Activated T-helper 9 cell treated with anti-CD3 and anti-CD28 coated beads, Interleukin-2, amount 50 U/mL, for 16 hours (primary cell): ENCODE measurements at regions not wholly inside any gene's neighbourhood (a gene's known extent, or its start where the extent isn't known, plus 50 kb on each side); places are given as distances from the start of the nearest gene placed in this dataset.

Experiments used
- DNase-seq: peaks from one replicate; pipeline ENCODE4 v3.0.0-alpha.2; 2020; ENCODE audit warnings: low read depth

DNA sequence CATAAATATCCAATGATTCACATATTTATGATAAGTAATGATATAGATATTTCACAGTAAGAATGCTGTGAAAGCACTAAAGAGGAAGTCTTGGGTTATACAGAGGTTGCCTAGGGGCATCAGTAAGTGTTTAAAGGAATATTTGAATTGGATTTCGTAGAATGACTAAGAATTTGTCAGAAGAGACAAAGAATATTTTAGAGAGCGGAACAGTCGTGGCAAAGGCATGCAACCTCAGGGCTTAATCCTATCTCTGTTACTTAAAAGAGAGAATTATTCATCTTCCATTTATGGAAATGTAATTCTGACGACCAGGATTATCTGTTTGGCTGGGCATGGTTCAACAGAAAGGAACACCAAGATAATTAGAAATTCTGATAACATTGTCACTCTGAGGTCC is 171.9 kb upstream of the NR5A2 start:
- DNase-seq: no peak

DNA sequence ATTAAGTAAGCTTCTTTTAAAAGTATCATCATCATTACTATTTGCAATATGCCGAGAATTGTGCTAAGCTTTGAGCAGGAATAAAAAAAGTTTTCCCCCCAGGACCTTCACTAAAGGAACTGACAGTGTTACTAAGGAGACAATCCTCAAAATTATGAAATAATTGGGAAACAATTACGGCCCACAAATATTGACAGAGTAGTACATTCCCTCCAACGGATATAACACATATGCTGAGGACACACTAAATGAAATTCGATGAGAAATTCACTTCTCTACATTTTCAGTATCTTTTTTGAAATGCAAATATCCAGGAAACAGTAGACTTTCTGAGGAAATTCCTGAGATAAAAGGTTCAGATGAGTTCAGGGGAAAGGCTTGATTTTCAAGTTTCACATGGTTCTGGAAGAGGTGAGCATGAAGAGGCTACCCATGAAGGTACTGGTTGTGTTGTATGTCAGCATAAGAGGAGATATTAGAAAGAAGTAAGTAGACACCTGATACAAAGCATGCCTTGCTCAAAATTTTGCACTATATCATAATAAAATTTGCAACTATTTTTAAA is 171.2 kb upstream of the NR5A2 start:
- no peak for DNase-seq

DNA sequence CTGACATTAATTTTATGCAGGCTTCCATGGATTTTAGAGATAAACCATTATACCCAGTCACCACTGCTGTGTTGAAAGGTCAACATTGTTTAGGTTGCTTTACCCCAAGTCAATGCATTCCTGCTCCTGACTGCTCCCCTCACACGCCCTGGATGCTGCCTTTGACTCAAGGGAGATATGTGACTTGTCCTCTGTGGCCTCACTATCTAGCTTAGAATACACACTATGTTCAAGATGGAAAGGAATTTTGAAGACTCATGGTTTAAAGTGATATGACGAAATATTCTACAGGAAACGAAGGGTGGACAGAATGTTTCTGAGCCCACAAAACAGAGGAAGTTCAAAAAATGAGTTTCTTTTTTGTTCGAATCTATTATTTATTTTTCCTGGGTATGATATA is 170.4 kb upstream of the NR5A2 start:
- DNase-seq: no peak

DNA sequence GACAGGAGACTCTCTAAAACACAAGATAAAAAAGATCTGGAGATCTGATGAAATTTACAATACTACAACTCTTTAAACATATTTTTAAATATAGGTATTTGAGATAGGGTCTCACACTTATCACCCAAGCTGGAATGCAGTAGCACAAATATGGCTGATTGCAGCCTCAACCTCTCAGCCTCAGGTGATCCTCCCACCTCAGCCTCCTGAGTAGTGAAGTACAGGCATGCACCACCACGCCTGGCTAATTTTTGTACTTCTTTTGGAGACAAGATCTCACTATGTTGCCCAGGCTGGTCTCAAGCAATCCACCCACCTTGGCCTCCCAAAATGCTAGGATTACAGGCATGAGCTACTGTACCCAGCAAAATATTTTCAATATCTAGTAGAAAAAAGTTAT is 170.0 kb upstream of the NR5A2 start:
- no peak for DNase-seq

DNA sequence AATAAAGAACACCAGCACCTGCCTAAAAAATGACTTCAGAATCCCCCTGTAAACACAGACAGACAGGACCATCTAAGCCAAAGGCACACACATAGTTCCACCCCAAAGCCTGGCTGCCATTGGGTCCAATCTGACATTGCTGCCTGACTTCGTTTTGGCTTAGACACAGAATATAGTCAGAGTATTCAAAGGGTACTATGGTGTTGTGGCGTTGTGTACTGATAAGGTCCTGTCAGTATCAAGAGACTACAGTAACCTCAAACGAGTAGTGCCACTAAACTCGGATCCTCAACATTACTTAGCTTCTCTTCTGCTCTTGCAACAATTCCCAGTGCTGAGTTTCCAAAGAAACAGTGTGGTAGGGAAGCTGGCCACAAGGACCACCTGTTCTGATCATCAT is 169.3 kb upstream of the NR5A2 start:
- DNase-seq: no peak

DNA sequence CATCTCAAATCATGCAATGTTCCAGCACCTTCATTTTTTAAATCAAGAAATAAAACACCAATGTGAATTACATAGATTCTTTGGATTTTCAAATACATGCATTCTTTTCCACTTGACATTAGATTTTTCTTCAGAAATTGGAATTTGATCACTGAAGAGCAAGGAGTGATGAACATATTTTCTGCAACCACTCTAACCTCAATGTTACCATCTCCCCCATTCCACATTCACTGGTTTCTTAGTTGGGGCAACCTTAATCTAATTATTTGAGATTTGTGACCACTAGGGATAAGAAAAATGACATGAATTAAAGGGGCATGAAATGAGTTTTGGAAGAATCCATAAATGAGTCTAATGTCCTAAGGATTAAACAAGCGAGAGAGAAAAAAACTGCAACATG is 168.7 kb upstream of the NR5A2 start:
- DNase-seq: no peak

DNA sequence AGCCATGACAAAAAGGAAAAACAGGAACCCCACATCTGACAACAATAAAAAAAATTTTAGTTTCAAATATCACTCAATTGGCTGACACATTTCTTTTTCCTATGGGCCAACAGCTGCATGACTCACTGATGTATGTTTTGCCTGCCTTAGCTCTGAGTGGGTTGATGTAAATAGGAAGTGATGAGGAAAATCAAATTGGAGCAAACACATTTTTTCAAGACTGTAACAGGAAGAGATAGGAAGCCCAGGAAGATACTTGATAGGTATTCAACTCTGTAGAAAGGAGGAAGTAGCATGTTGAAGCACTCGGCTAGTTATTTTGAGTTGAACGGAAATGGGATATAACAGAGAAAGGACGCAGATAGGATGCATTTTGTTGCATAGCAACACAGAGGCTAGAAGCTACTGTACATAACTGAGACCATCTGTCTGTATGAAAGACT is 168.0 kb upstream of the NR5A2 start:
- DNase-seq: no peak

DNA sequence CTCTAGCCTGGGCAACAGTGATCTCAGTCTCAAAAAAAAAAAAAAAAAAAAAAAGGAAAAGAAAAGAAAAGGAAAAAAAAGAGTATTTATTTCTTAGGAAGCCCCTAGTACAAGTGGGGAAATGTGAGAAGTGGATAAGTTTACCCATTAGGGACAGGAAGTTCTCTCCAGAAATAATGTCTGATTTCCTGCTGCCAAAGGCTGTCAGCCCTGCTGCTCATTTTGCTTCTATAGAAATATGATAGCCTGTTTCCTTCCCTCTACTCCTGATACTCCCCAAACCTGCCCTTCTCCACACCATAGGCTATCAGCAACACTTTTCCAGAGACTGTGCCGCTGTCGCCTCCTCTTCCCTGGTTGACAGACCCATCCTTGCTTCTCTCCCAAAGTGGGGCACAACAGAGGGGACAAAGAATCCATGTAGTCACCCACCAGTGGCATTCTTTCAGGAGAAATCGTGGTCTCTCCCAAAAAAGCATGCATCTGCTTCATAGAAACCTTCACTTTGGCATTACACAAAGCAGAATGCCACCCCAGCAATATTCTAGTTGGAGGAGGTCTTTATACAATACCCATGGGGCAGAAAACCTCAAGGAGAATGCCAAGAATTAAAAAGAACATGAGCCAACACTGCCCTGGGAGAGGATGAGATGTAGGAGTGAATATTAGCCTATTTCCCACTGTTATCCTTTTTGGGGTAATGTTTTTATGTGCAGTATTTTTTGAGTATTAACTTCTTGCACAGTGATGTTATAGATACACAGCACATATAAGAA is 166.3 kb upstream of the NR5A2 start:
- DNase-seq: no peak

DNA sequence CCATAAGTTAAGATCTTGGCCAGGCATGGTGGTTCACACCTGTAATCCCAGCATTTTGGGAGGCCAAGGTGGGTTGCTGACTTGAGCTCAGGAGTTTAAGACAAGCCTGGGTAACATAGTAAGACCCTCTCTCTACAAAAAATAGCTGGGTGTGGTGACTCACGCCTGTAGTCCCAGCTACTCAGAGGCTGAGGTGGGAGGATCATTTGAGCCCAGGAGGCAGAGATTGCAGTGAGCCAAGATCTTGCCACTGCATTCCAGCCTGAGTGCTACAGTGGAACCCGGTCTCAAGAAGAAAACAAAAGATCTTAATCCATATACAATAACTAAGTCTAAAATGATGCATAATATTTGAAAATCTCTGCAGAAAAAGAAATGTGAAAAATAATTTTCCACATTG is 165.5 kb upstream of the NR5A2 start:
- no peak for DNase-seq

DNA sequence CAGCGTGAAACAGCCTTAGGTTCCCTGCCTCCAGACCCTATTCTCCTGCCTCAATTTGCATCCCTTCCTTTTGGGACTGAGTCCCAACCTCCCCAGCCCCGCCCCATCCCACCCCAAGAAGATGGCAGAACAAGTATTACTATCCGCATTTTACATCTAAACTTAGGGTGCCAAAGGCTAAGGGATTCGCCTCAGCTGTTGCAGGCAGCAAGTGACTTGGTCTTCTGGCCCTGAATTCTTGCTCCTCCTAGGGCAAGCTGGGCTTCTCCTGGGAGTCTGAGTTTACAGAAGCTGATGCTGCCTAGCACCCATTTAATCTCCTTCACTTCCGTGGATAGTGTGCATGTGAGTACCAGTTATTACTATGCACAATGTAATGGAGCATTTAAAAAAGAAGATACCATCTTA is 161.3 kb upstream of the NR5A2 start:
- no peak for DNase-seq

DNA sequence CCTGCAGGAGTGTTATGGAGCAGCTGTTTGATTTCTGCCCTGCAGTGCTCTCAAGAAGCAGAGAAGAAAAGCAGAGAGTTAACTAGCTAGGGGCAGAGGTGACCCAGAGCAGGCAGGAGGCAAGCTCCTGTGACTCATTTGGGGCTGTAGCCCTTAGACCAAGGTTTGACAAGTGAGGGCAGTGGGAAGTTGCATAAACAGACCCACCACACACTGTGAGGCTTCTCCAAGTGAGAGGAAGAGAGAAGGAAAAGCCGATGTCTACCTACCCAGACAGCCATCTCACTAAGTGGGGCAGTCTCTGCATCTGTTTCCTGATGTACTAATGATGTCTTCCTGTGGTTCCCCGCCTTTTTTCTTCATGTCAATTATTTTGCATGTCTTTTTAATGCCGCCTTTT is 159.9 kb upstream of the NR5A2 start:
- DNase-seq: no peak

DNA sequence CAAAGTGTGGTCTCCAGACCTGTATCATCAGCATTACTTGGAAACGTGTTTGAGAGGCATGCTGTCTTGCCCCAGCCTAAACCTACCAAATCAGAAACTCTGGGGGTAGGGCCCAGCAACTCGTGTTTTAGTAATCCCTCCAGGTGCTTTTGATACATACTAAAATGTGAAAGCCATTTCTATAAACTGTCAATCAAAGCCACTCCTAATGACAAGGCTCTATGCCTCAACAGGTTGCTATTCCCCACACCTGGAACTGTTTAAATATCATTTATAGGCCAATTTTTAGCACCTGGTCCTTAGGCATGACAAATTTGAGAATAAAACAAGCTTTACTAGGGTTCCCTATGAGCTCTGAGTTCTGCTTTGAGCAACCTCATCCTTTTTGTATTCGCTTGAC is 158.7 kb upstream of the NR5A2 start:
- DNase-seq: no peak

DNA sequence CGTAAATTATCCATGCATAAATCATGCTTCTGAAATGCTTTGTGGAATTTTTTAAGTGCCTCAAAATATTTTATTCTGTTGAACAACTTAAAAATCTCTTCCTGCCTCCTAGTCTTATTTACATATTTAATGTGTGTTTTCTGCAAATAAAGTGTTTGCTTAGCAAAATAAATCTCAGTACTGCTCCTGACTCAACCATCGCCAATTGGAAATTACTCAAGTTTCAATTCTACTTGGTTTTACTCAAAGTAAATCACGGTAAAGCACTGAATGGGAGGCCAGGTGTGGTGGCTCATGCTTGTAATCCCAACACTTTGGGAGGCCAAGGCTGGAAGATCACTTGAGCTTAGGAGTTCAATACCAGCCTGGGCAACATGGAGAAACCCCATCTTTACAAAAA is 152.2 kb upstream of the NR5A2 start:
- no peak for DNase-seq

DNA sequence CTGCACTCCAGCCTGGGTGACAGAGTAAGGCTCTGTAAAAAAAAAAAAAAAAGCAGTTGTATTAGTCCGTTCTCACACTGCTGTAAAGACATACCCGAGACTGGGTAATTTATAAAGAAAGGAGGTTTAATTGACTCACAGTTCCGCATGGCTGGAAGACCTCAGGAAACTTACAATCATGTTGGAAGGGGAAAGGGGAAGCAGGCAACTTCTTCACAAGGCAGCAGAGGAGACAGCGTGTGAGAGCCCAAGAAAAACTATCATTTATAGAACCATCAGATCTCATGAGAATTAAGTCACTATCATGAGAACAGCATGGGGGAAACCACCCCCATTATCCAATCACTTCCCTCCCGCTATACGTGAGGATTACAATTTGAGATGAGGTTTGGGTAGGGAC is 151.7 kb upstream of the NR5A2 start:
- no peak for DNase-seq

DNA sequence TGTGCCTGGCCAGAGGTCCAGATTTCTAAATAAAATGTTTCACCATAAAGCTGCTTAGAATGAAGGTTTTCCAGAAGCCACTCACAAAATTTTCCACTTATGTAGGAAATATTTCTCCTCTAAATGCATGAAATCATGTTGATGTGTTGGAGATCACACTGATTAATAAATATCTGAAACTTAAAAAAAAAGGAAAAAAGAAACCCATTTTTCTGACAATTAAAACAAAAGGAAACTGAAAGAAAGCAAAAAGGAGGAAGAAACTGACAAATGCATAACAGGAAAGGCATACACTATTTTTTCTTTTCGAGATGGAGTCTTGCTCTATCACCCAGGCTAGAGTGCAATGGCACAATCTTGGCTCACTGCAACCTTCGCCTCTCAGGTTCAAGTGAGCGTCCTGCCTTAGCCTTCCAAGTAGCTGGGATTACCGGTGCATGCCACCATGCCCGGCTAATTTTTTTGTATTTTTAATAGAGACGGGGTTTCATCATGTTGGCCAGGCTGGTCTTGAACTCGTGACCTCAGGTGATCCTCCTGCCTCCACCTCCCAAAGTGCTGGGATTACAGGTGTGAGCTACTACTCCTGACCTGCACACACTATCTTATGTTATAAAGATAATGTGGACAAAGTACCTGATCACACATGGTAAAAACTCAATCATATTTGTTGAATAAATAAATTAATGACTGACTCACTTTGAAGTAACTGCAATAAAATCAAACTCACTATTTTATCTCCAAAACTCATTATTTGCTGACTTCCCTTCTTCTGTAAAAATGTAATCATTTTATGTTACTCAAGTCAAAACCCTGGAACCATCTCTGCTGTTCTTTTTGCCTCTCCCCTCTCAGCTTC is 149.8 kb upstream of the NR5A2 start:
- DNase-seq: no peak

DNA sequence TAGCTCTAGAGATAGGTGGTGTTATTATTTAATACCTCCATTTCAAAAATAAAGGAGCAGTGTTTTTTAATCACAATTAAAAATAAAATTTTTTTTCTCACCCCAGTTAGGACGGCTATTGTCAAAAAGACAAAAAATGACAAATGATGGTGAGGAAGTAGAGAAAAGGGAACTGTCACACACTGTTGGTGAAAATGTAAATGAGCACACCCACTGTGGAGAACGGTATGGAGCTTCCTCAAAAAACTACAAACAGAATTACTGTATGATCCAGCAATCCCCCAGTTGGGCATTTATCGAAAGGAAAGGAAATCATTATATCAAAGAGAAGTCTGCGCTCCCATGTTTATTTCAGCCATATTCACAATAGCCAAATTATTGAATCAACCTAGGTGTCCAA is 148.7 kb upstream of the NR5A2 start:
- DNase-seq: no peak

DNA sequence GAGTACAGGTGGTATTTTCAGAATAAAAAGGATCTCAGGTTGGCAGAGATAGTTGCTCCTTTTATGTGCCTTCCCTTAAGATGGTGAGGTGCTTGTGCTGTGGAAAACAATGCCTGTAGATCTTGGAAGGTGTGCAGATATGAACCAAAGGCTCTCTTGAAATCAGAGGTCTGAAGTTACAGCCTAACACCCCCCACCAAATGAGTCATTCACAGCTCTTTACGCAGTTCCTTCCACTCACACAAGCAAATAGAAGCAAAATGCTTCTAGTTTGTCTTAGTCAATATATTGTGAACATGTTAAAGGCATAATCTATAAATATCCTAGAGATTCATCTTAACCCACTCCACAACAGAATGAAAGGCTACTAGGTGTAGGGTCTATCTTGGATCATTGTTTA is 128.9 kb upstream of the NR5A2 start:
- DNase-seq: no peak

DNA sequence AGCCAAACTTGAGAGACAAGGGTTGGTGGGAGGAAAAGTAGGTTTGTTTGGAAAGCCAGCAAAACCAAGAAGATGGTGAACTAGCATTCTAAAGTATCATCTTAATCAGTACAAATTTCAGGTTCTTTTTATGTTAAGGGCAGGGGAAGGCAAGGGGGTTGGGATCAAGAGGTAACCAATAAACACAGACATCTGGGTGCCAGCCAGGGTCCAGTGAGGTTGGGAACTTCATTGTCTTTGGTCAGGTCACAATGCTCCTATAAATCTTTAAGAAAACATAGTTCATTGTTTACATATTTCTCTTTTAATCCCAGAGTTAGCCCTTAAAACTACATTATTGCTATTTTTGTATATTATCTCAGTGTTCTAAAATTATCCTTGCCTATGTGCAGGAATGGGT is 126.2 kb upstream of the NR5A2 start:
- no peak for DNase-seq

DNA sequence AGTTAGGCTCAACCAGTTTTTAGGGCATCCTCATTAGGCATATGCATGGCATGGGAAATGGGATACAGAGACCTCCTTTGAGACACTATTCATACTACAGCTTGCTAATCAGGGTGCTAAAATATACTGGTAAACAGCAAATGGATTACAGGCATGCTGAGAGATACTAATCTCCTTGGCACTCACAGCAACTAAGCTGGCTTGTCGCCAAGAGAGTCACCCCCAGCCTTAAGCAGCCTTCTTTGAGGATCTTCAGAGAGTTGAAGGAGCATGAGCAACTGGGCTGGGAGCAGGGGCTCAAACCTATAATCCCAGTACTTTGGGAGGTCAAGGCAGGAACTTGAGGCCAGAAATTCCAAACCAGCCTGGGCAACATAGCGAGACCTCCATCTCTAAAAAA is 120.1 kb upstream of the NR5A2 start:
- DNase-seq: no peak

DNA sequence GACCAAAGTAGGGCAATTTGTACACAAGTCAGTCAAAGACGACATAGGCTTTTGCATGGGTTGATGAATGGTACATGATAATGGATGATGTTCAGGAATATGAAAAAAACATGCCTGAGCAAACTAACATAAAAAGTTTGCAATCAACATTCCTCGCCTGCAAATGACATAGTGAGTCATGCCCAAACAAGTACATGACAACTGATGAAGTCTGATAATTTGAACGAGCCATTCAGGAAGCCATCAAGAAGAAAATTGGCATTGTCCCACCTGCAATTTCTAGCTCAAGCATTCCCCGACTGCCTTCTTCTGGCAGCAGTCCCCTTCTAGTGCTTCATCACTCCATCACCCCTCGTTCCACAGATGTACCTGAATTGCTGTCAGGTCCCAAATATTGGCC is 118.4 kb upstream of the NR5A2 start:
- DNase-seq: no peak

DNA sequence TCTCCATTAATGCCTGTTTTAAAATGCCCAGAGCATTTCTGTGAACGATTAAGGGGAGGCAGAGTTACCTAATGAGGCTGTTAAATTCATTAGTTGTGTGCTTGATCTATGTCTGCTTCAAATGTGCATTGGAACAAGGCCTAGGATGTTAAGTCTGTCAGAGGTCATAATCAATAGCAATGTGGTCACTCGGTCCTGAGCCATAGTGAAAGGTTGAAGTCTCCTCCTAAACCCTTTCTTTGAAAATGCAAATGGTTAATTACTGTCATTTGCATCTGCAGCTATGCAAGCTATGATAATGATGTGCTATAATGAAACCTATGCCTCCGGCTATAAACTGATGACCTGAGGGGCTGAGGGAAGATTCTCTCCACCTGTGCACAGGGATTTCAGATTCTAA is 114.2 kb upstream of the NR5A2 start:
- no peak for DNase-seq

DNA sequence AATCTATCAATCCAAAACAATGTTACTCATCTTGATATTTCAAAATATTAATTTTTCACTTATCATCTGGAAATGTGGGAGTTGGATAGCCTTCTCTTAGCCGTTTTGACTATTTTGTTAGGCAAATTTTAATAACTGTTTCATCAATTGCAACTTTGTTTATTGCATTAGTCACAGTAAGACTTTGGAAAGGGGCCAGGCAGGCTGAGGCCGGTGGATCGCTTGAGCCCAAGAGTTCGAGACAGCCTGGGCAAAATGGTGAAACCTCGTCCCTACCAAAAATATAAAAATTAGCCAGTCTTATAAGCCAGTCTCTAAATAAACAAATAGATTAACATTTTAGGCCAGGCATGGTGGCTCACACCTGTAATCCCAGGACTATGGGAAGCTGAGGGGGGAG is 113.0 kb upstream of the NR5A2 start:
- no peak for DNase-seq

DNA sequence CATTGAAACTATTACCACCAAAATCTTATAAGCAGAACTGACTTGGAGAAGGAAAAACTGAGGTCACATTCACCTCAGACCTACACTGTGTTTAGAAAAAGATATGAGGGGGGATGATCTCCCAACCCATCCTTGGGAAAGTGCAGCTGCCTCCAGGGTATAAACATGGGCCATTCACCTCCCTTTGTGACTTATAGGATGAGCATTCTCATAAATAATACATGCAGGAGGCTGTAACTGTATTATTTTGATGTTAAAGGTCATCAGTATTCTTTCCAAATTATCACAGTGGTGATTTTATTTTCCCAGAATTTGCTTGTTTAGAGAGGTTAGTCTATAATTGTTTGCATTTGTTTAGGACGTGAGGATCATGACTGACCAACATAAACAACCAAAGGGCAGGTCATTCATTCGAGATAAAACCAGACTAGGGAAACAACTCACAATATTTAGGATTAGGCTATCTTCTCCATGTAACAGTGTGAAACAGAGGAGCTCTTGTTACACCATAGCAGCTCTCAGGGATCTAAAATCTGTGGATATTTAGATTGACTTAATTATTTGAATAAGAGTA is 109.2 kb upstream of the NR5A2 start:
- no peak for DNase-seq
